HG02759 (cell line): ENCODE measurements at regions not wholly inside any gene's neighbourhood (a gene's known extent, or its start where the extent isn't known, plus 50 kb on each side); places are given as distances from the start of the nearest gene placed in this dataset.

ENCODE experiments used
- ATAC-seq: cut with Tn5 transposase; IDR thresholded peaks from one replicate; pipeline ENCODE4 v1.9.1; 2021; ENCODE audit warnings: mild to moderate bottlenecking, moderate library complexity; ENCODE audit not compliant: unreplicated experiment

GRCh38 chr12:92003701-92004100 lies 141.9 kb downstream of the BTG1 start:
- ATAC-seq = no peak

GRCh38 chr12:92002673-92003382 lies 142.8 kb downstream of the BTG1 start:
- ATAC-seq = no peak

GRCh38 chr12:92002195-92002649 lies 143.4 kb downstream of the BTG1 start:
- ATAC-seq = no peak

- no peak for ATAC-seq
Measured at GRCh38 chr12:92000597-92000996, 145.0 kb downstream of the BTG1 start.

GRCh38 chr12:91999823-92000222 lies 145.8 kb downstream of the BTG1 start:
- ATAC-seq = no peak

GRCh38 chr12:91998316-91998715 lies 147.3 kb downstream of the BTG1 start:
- no peak for ATAC-seq

GRCh38 chr12:91994208-91994797 lies 151.3 kb downstream of the BTG1 start:
- ATAC-seq = no peak

GRCh38 chr12:91993287-91994017 lies 152.2 kb downstream of the BTG1 start:
- ATAC-seq = no peak

GRCh38 chr12:91991399-91992187 lies 154.1 kb downstream of the BTG1 start:
- ATAC-seq = no peak

GRCh38 chr12:91990525-91990924 lies 155.1 kb downstream of the BTG1 start:
- ATAC-seq = no peak

GRCh38 chr12:91989143-91989542 lies 156.5 kb downstream of the BTG1 start:
- no peak for ATAC-seq

- no peak for ATAC-seq
Measured at GRCh38 chr12:91988086-91988923, 157.3 kb downstream of the BTG1 start.

GRCh38 chr12:91986084-91986483 lies 159.6 kb downstream of the BTG1 start:
- ATAC-seq = no peak

GRCh38 chr12:91985002-91985787 lies 160.5 kb downstream of the BTG1 start:
- ATAC-seq = no peak

GRCh38 chr12:91984556-91984955 lies 161.1 kb downstream of the BTG1 start:
- no peak for ATAC-seq

- no peak for ATAC-seq
Measured at GRCh38 chr12:91983935-91984334, 161.7 kb downstream of the BTG1 start.

- ATAC-seq = no peak
Measured at GRCh38 chr12:91982946-91983345, 162.7 kb downstream of the BTG1 start.

GRCh38 chr12:91980389-91980821 lies 165.2 kb downstream of the BTG1 start:
- no peak for ATAC-seq

GRCh38 chr12:91978143-91978542 lies 167.5 kb downstream of the BTG1 start:
- ATAC-seq = no peak
